ENCODE measurements at regions not wholly inside any gene's neighbourhood (a gene's known extent, or its start where the extent isn't known, plus 50 kb on each side); places are given as distances from the start of the nearest gene placed in this dataset.

DNA sequence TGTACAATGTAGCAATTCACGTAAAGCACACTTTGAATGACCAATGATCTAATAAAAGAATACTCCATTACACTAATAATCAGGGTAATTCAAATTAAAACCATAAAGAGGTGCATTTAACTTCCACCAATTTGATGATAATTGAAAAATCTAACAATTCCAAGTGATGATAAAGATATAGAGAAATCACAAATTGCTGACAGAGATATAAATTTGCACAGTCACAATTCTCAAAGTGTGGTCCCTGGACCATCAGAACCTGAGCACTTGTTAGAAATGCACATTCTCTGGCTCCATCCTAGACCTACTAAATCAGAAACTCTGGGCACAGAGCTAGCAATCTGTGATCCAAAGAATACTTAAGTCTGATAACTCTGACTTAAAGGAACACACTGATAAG, 165.8 kb upstream of the DCC start:
- no peak for TF ChIP-seq EP300 (IDR thresholded peaks at IDR 0.05; ENCODE audit: borderline replicate concordance in 1 of 2, control insufficient read depth in 1 of 2, low read depth in 2 of 2, low read length in 2 of 2)
- no peak for TF ChIP-seq YY1 (IDR thresholded peaks at IDR 0.05; ENCODE audit: low read depth, low read length)
- TF ChIP-seq GABPA (IDR thresholded peaks at IDR 0.05; ENCODE audit: low read depth), result no peak
- no peak for TF ChIP-seq TAF1 (IDR thresholded peaks at IDR 0.05; ENCODE audit: borderline replicate concordance, low read depth, low read length)
- no peak for TF ChIP-seq EZH2 (IDR thresholded peaks at IDR 0.05; ENCODE audit: borderline replicate concordance, control insufficient read depth, low read depth, low read length)
- TF ChIP-seq CTCF (IDR thresholded peaks at IDR 0.05 in 2 of 3, conservative IDR thresholded peaks at IDR 0.05 in 1 of 3; ENCODE audit: control insufficient read depth in 2 of 3, extremely low read depth in 1 of 3, insufficient read depth in 1 of 3, low read depth in 3 of 3, low read length in 3 of 3), result no peak
- TF ChIP-seq, protein P1, sequence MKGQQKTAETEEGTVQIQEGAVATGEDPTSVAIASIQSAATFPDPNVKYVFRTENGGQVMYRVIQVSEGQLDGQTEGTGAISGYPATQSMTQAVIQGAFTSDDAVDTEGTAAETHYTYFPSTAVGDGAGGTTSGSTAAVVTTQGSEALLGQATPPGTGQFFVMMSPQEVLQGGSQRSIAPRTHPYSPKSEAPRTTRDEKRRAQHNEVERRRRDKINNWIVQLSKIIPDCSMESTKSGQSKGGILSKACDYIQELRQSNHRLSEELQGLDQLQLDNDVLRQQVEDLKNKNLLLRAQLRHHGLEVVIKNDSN (IDR thresholded peaks at IDR 0.05; ENCODE audit: borderline replicate concordance, extremely low read length, insufficient read depth, low read depth, low read length), result no peak
- no peak for TF ChIP-seq BHLHE40 (IDR thresholded peaks at IDR 0.05; ENCODE audit: borderline replicate concordance in 1 of 2, low read depth in 2 of 2, low read length in 1 of 2)
- TF ChIP-seq FOS (IDR thresholded peaks at IDR 0.05; ENCODE audit: borderline replicate concordance, extremely low read depth, insufficient read length), result no peak
- no peak for TF ChIP-seq HCFC1 (IDR thresholded peaks at IDR 0.05; ENCODE audit: low read length)

Measured in GM12878 (cell line).